Fibroblast of pulmonary artery (primary cell): ENCODE measurements at regions not wholly inside any gene's neighbourhood (a gene's known extent, or its start where the extent isn't known, plus 50 kb on each side); places are given as distances from the start of the nearest gene placed in this dataset.

Experiments used
- DNase-seq: peaks from one replicate; pipeline ENCODE4 v3.0.0-alpha.2; 2010; ENCODE audit warnings: low read depth
- H3K4me3 ChIP-seq: replicated peaks from 2 replicates; pipeline ENCODE4 v1.5.1; 2011; ENCODE audit warnings: low read depth, mild to moderate bottlenecking, control low read depth, low read length, moderate library complexity
- TF ChIP-seq, protein P1 (sequence below): IDR thresholded peaks from 2 replicates; pipeline ENCODE4 v1.5.1; 2011; ENCODE audit warnings: mild to moderate bottlenecking, control low read depth, low read length, inconsistent platforms; ENCODE audit errors: missing control alignments

DNA sequence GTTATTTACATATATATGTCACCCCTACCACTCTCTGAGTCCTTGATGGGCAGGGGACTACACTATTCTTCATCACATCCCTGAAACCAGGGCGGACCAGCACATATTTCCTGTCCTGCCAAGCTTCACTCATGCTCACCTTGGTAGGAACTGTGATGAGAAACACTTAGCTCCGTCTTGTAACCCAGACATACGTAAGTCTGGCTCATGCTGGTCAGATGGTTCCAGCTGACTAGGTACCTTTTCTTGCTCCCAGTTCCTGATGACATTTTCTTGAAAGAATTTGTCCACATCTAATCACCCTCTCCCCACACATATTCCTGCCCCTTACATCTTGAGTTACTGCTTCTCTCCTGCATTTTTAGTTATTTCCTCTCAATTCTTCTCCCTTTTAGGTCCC is 122.2 kb upstream of the MYLIP start:
- TF ChIP-seq, protein P1, sequence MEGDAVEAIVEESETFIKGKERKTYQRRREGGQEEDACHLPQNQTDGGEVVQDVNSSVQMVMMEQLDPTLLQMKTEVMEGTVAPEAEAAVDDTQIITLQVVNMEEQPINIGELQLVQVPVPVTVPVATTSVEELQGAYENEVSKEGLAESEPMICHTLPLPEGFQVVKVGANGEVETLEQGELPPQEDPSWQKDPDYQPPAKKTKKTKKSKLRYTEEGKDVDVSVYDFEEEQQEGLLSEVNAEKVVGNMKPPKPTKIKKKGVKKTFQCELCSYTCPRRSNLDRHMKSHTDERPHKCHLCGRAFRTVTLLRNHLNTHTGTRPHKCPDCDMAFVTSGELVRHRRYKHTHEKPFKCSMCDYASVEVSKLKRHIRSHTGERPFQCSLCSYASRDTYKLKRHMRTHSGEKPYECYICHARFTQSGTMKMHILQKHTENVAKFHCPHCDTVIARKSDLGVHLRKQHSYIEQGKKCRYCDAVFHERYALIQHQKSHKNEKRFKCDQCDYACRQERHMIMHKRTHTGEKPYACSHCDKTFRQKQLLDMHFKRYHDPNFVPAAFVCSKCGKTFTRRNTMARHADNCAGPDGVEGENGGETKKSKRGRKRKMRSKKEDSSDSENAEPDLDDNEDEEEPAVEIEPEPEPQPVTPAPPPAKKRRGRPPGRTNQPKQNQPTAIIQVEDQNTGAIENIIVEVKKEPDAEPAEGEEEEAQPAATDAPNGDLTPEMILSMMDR, result no peak
- no peak for DNase-seq
- H3K4me3 ChIP-seq, result no peak overlapping the region

DNA sequence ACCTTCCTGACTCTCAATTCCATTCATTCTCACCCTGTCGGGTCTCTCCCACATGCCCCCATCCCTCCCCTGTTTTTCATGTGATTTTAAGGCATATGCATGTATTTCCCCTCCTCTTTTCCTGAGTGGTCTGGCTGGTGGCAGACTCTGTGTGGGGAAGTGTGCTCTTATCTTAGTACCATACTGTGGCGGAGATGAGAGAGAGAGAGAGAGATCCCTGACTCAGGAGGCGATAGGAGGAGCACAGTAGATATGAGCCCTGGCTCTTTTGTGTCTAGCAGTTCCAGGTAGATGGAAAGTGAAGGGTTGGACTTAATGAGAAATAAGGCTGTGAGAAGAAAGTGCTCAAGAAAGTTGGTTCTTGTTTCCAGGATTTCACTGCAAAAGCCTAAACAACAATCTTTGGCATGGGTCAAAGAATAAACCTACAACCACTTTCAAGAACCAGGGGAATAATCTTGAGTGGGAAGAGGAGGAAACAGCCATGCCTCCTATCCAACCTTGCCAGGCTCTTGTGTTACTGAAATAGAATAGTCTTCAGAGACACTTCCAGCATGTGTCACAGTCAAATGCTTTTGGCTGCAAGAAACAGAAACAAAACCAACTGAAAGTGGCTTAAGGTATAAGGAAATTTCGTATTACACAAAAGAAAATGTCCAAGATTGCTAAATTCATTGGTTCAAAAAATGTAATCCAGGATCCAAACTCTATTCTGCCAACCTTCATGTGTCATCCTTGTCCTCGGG is 123.8 kb upstream of the MYLIP start:
- TF ChIP-seq, protein P1, result no peak
- DNase-seq, result no peak
- no peak overlapping the region for H3K4me3 ChIP-seq

DNA sequence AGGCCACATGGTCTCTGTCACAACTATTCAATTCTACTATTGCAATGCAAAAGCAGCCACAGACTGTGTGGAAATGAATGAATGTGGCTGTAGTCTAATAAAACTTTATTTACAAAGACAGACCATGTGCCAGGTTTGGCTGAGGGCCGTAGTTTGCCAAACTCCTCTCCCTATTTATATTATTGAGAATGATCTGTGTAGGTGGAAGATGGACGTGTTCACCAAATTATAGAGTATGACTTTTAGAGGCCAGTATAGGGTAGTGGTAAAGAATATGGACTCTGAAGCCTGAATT is 125.7 kb upstream of the MYLIP start:
- H3K4me3 ChIP-seq, result no peak overlapping the region

DNA sequence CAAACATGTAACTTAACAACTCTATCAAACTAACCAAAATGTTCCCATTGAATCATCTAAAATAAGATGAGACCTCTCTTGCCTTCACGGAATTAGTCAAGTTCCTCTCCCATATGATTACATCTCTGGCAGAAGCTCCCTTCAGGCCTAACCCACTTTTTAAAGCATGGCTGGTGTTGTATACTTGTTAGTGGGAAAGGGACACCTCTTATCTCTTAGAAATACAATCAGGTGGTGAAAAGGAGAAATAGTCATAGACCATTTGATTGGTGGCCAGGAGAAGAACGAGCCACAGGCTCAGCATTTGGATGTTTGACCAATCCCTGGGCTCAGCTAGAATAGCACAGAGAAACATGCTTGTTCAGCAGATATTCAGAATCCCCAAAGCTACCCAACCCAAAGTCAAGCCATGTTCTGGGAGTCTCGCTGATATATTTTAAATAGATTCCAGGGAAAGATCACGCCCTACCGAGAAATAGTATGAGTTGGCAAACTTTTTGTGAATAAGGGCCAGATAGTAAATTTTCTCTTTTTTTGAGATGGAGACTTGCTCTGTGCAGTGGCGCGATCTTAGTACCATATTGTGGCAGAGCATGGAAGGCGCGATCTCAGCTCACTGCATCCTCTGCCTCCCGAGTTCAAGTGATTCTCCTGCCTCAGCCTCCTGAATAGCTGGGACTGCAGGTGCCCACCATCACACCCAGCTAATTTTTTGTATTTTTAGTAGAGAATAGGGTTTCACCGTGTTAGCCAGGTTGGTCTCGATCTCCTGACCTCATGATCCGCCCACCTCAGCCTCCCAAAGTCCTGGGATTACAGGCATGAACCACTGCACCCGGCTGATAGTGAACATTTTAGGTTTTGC is 126.3 kb upstream of the MYLIP start:
- DNase-seq, result no peak
- TF ChIP-seq, protein P1, result no peak
- no peak overlapping the region for H3K4me3 ChIP-seq

More for the DNA sequence above, 125.7 kb upstream of the MYLIP start:
- no peak for DNase-seq
- TF ChIP-seq, protein P1, result no peak

DNA sequence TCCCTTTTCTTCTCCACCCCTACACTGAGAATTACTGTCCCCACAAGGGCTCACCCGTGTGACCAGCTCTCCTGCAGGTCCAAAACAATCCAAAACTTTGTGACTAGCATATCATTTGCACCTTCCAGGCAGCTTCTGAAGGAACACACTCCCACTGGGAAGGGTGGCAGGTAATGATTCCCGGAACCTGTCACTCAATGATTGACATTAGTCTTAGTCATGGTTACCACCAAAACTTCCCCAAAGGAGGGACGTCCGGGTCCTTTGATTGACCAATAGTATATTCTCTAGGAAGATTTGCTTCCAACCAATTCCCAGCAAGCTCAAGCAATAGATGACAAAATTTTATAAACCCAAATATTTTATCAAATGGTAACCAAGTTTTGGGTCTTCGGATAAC is 127.7 kb upstream of the MYLIP start:
- no peak for DNase-seq
- no peak overlapping the region for H3K4me3 ChIP-seq
- TF ChIP-seq, protein P1, result no peak

DNA sequence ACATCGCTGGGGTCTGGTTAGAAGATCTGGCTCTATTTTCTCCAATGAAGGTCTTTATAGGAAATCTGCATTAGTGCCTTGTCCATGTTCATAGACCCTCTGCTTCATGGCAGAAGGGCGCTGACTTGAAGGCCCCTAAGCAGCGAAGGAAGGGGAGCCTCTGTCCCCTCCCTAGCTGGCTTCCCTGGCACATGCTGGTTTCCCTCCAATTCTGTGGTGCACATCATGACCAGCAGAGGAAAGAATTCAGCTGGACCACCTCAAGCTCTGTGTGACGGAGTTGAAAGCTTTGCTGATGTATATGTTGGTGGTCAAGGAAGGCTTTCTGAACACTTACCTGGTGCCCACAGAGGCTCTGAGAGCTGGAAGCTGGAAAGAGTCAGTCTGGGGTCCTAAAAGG is 129.7 kb upstream of the MYLIP start:
- no peak for DNase-seq
- TF ChIP-seq, protein P1, result no peak
- H3K4me3 ChIP-seq, result no peak overlapping the region
